ENCODE measurements at regions not wholly inside any gene's neighbourhood (a gene's known extent, or its start where the extent isn't known, plus 50 kb on each side); places are given as distances from the start of the nearest gene placed in this dataset.
A peak's percentile ranks its signal among the peaks of the same experiment; 100 is the strongest.

DNA sequence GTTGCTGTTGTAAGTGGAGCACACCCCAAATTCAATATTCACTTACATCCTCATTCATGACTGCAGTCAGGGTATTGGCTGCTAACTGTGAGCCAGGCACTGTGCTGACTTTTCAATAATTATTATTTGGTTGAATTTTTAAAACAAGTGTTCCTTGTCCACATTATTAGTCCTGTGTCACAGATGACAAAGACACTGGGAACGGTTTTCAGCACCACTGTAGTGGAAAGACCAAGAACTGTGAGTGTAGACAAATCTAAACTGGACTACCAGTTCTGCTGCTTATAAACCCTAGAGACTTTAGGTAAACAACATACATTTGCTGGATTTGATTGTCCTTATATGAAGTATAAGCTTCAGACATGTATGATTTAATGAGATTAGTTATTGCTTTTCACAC is 197.7 kb upstream of the ROBO2 start:
- no peak overlapping the region for H3K4me3 ChIP-seq (ENCODE audit: low read depth, low read length)
- in situ Hi-C loops (cut with HindIII; ENCODE audit: low sequenced_read_pairs) = no loop called here
- no peak for DNase-seq (ENCODE audit: low read depth, low spot score)
- TF ChIP-seq CTCF (IDR thresholded peaks at IDR 0.05; ENCODE audit: low read depth, low read length) = no peak

- in situ Hi-C loops (cut with HindIII; ENCODE audit: low sequenced_read_pairs) = no loop called here
- TF ChIP-seq CTCF (IDR thresholded peaks at IDR 0.05; ENCODE audit: low read depth, low read length) = no peak
- no peak overlapping the region for H3K4me3 ChIP-seq (ENCODE audit: low read depth, low read length)
- no peak for DNase-seq (ENCODE audit: low read depth, low spot score)
These were observed 184.4 kb upstream of the ROBO2 start for GRCh38 chr3:76855451-76855850.

GRCh38 chr3:76859596-76859995 is 180.3 kb upstream of the ROBO2 start:
- no peak for TF ChIP-seq CTCF (IDR thresholded peaks at IDR 0.05; ENCODE audit: low read depth, low read length)
- in situ Hi-C loops (cut with HindIII; ENCODE audit: low sequenced_read_pairs) = no loop called here
- peak; percentile 11 for DNase-seq (ENCODE audit: low read depth, low spot score)
- no peak overlapping the region for H3K4me3 ChIP-seq (ENCODE audit: low read depth, low read length)

DNA sequence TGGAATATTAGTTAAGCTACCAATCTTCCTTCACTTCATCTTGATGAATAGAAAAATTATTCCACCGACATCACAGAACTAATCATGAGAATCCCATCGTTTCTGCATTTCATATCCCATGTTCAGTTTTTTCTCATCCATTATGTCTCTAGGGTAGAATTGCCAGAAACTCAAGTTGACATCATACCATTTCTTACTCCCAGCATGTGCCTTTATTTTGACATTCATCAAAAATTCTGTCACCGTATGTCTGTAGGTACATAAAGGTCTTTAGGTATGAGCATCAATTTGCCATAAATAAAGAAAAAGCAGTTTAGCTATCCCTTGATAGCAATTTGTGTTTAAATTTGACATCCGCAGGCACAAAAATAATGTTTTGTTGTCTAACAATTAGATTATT is 175.5 kb upstream of the ROBO2 start:
- DNase-seq (ENCODE audit: low read depth, low spot score) = no peak
- no peak for TF ChIP-seq CTCF (IDR thresholded peaks at IDR 0.05; ENCODE audit: low read depth, low read length)

DNA sequence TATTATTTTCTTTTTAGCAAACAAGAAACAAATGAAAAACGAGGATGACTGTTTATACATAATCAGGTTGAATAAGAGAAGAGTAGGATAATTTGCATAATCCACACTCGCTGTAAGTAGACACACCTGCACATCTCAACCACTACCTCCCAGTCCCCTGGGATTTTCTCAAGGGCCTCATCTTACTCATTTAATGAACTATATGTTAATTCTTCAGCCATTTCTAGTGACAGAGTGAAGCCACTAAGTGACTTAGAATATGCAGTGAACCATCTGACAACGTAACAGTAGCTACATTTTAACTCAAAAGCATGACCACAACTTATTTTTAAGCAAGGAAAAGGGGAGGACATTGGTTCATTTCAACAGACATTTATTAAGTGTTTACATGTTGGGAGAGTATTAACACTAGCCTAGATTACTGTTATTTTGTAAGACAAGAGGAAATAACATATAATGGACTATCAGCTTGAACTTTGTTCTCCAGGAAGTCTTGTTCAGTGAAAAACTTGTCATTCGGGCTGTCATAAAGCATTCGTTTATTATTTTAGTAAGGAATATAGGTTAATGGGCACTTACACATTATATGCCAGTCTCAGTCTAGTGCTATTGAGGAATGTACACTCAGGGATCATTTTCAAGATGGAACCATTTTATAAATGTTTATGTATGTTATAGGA is 173.0 kb upstream of the ROBO2 start:
- in situ Hi-C loops (cut with HindIII; ENCODE audit: low sequenced_read_pairs) = no loop called here

More for the DNA sequence above, 175.5 kb upstream of the ROBO2 start:
- H3K4me3 ChIP-seq (ENCODE audit: low read depth, low read length) = no peak overlapping the region
- in situ Hi-C loops (cut with HindIII; ENCODE audit: low sequenced_read_pairs) = no loop called here

DNA sequence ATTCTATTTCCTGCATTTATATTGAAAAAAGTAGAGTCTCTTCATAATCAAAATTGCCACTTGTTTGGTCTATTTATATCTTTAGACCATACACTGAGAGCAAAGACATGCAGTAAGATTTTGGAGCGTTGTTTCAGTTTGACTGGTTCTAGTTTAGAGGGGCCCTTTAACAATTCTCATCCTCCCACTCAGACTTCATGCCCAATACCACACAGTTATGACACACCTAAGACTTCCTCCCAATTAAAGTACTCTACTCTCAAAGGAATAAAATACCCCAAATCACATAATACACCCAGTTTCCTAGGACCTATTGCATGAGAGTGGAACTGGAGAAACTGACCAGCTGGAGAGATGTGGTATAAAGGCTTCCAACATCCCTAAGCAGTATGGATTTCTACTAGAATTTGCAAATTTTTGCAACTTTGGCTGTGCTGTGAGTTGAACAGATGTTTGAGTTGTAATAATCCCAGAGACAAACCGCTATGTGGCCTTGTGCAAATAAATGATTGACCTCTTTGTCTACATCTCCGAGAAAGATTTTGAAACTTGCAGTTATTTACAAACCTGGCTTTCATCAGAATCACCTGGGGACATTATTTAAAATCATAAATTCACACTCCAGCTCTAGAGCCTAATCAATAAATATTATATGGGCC is 170.0 kb upstream of the ROBO2 start:
- in situ Hi-C loops (cut with HindIII; ENCODE audit: low sequenced_read_pairs) = no loop called here
- no peak for DNase-seq (ENCODE audit: low read depth, low spot score)
- H3K4me3 ChIP-seq (ENCODE audit: low read depth, low read length) = no peak overlapping the region
- TF ChIP-seq CTCF (IDR thresholded peaks at IDR 0.05; ENCODE audit: low read depth, low read length) = no peak

More for the DNA sequence above, 173.0 kb upstream of the ROBO2 start:
- no peak for DNase-seq (ENCODE audit: low read depth, low spot score)
- H3K4me3 ChIP-seq (ENCODE audit: low read depth, low read length) = no peak overlapping the region
- no peak for TF ChIP-seq CTCF (IDR thresholded peaks at IDR 0.05; ENCODE audit: low read depth, low read length)
